A673 (cell line): ENCODE measurements at regions not wholly inside any gene's neighbourhood (a gene's known extent, or its start where the extent isn't known, plus 50 kb on each side); places are given as distances from the start of the nearest gene placed in this dataset.

ENCODE experiments used
- BruUV-seq: library from RNA; stranded (reverse); fragments of 400-500 nt; replicated peaks from 2 replicates; lab custom pipeline; 2021; lab: Mats Ljungman, UMichigan
- CTCF ChIA-PET: fragments of 300-600 bp; sonication (Branson Sonifier 250); formaldehyde crosslinking; loops from one replicate; lab custom pipeline; 2022; ENCODE audit warnings: antibody characterized with exemption; lab: Charles Lee
- POLR2A ChIA-PET: fragments of 300-600 bp; sonication (Branson Sonifier 250); formaldehyde crosslinking; loops from one replicate; lab custom pipeline; 2022; ENCODE audit warnings: antibody characterized with exemption; ENCODE audit not compliant: low non-redundant PET; lab: Charles Lee
- DNase-seq: peaks from one replicate; pipeline ENCODE4 v3.0.0-alpha.2; 2015; ENCODE audit warnings: low spot score
- H3K27ac ChIP-seq: fragments of 200-600 bp; sonication (generic); 2 replicates; pipeline ENCODE4 v1.5.1; 2016; ENCODE audit warnings: mixed run types, low read depth, mild to moderate bottlenecking, mixed read lengths, antibody characterized with exemption, low read length; ENCODE audit not compliant: poor library complexity, severe bottlenecking
- H3K27me3 ChIP-seq: fragments of 200-600 bp; sonication (generic); replicated peaks from 2 replicates; pipeline ENCODE4 v1.6.1; 2017; ENCODE audit warnings: mixed run types, low read depth, mild to moderate bottlenecking, mixed read lengths, antibody characterized with exemption, low read length; ENCODE audit not compliant: insufficient read depth, poor library complexity
- H3K36me3 ChIP-seq: fragments of 200-600 bp; sonication (generic); 2 replicates; pipeline ENCODE4 v1.6.1; 2016; ENCODE audit warnings: mixed run types, mild to moderate bottlenecking, mixed read lengths, antibody characterized with exemption, low read length; ENCODE audit not compliant: insufficient read depth, poor library complexity, severe bottlenecking
- H3K4me1 ChIP-seq: fragments of 200-600 bp; sonication (generic); 2 replicates; pipeline ENCODE4 v1.6.1; 2017; ENCODE audit warnings: mixed run types, mild to moderate bottlenecking, mixed read lengths, antibody characterized with exemption, low read length; ENCODE audit not compliant: insufficient read depth, poor library complexity, severe bottlenecking
- H3K4me3 ChIP-seq: fragments of 200-600 bp; sonication (generic); 2 replicates; pipeline ENCODE4 v1.5.1; 2016; ENCODE audit warnings: low read depth, mixed run types, mild to moderate bottlenecking, mixed read lengths, low read length; ENCODE audit not compliant: poor library complexity, severe bottlenecking
- H3K9me3 ChIP-seq: fragments of 200-600 bp; sonication (generic); 2 replicates; pipeline ENCODE4 v1.6.1; 2016; ENCODE audit warnings: mixed run types, low read depth, mild to moderate bottlenecking, mixed read lengths, antibody characterized with exemption, low read length; ENCODE audit not compliant: poor library complexity, severe bottlenecking
- CTCF ChIP-seq: fragments of 300-800, 200-600 bp; sonication (generic); conservative IDR thresholded peaks from 2 replicates; pipeline ENCODE4 v1.5.1; 2017; ENCODE audit warnings: low read depth, mild to moderate bottlenecking, antibody characterized with exemption, low read length, moderate library complexity, mixed read lengths
- EZH2 ChIP-seq: fragments of 200-600 bp; sonication (generic); IDR thresholded peaks from 2 replicates; pipeline ENCODE4 v1.6.1; 2017; ENCODE audit warnings: borderline replicate concordance, low read depth, mild to moderate bottlenecking, mixed read lengths, antibody characterized with exemption, low read length; ENCODE audit not compliant: poor library complexity, severe bottlenecking
- intact Hi-C: fragments of 100-400 bp; cut with micrococcal nuclease; formaldehyde crosslinking; loops from one replicate; pipeline ENCODE4 v1.10.0; 2022; ENCODE audit not compliant: unreplicated experiment

- no peak overlapping the region for H3K27ac ChIP-seq
- TF ChIP-seq CTCF (no peak), EZH2 (no peak)
- no peak overlapping the region for H3K4me3 ChIP-seq
- CTCF ChIA-PET = no interaction called here
- no peak for DNase-seq
- intact Hi-C loops = no loop called here
- POLR2A ChIA-PET = no interaction called here
- H3K4me1 ChIP-seq = no peaks in the 10 kb centered on the region
- no peaks in the 10 kb centered on the region for H3K27me3 ChIP-seq
- H3K36me3 ChIP-seq = no peaks in the 10 kb centered on the region
- no TSS peak for BruUV-seq
- H3K9me3 ChIP-seq = no peaks in the 10 kb centered on the region
These were observed 291.0 kb upstream of the TGFBR2 start for GRCh38 chr3:30315447-30315846.

GRCh38 chr3:30317561-30317960, 288.8 kb upstream of the TGFBR2 start:
- no peak for DNase-seq
- no peak overlapping the region for H3K4me3 ChIP-seq
- POLR2A ChIA-PET = no interaction called here
- H3K27me3 ChIP-seq = no peaks in the 10 kb centered on the region
- no TSS peak for BruUV-seq
- no peaks in the 10 kb centered on the region for H3K36me3 ChIP-seq
- intact Hi-C loops = no loop called here
- no peak for TF ChIP-seq EZH2
- TF ChIP-seq CTCF = no peak
- no peaks in the 10 kb centered on the region for H3K9me3 ChIP-seq
- no peaks in the 10 kb centered on the region for H3K4me1 ChIP-seq
- CTCF ChIA-PET = no interaction called here
- H3K27ac ChIP-seq = no peak overlapping the region

GRCh38 chr3:30318110-30318509, 288.3 kb upstream of the TGFBR2 start:
- ChIA-PET POLR2A (no interaction called here), CTCF (no interaction called here)
- TF ChIP-seq CTCF = no peak
- TF ChIP-seq EZH2 = no peak
- Histone ChIP-seq H3K4me3 (no peak overlapping the region), H3K27ac (no peak overlapping the region), H3K9me3 (no peaks in the 10 kb centered on the region), H3K36me3 (no peaks in the 10 kb centered on the region), H3K4me1 (no peaks in the 10 kb centered on the region), H3K27me3 (no peaks in the 10 kb centered on the region)
- BruUV-seq = no TSS peak
- no peak for DNase-seq
- intact Hi-C loops = no loop called here
